HG02763 (cell line): ENCODE measurements at regions not wholly inside any gene's neighbourhood (a gene's known extent, or its start where the extent isn't known, plus 50 kb on each side); places are given as distances from the start of the nearest gene placed in this dataset.
"Not testable (repeated sequence)": the region's sequence is repeated elsewhere in the genome, so short reads cannot be mapped to it uniquely, and the experiment has no call there.

Source experiments
- ATAC-seq: cut with Tn5 transposase; IDR thresholded peaks from one replicate; pipeline ENCODE4 v1.9.1; 2021; ENCODE audit warnings: mild to moderate bottlenecking, moderate library complexity; ENCODE audit not compliant: unreplicated experiment

DNA sequence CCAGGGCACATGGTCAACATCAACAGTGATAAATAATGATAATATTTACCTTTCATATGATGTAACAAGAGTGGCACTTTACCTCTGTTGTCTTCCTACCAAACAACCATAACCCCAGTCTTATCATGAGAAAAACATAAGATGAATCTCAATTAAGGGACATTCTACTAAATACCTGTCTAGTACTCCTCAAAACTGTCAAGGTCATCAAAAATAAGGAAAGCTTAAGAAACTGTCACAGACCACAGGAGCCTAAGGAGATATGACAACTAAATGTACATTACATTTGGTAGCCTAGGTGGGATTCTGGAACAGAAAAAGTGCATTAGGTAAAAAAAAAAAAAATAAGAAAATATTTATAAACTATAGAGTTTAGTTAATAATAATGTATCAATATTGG lies 118.1 kb downstream of the CCDC34 start:
- no peak for ATAC-seq

DNA sequence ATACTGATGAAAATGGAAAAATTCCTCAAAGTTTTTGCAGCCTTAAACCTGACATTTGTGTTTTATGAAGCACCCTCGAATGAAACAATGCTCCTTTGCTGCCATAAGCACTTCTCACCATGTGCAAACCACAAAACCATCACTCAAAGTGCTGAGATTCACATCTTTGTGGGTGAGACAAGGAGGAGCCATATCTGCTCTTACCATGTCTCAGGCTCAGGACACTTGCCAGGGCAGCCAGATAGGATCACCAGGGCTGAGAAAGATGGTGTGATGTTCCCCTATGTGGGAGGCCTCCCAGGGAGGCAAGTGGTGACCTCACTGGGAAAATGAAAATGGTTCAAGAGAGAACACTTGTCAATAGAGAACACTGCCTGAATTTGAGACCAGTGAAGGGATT lies 120.4 kb downstream of the CCDC34 start:
- no peak for ATAC-seq

DNA sequence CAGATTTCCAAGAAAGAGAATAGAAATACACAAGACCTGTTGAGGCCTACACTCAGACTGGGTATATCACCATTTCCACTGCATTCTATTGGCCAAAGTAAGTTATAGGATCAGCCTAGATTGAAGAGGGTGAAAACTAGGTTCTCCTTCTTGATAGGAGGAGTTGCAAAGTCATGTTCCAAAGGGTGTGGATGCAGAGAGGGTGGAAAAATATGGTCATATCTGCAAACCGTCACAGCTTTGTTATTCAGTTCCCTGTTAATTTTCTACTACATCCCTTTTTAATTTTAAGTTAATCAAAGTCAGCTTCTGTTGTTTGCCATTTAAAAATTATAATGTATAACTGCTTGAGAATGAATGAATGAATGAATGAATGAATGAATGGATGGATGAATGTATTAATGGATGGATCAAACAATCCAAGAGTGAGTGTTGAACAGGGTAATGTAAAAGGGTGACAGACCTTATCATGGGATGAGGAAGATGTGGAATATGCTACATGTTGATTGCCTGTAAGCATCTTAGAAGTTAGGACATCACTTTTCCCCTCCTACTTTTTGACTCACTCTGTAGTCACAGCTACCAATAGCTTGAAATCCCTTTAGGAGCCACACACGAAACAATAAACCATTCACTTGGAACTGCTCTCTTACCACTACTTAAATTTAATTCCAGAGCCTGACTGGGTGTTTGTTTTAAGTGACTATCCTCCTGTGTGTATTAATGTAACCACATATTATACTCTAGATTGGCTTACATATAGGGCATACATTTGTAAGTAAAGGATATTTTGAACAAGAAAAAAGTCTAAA lies 121.5 kb downstream of the CCDC34 start:
- no peak for ATAC-seq

DNA sequence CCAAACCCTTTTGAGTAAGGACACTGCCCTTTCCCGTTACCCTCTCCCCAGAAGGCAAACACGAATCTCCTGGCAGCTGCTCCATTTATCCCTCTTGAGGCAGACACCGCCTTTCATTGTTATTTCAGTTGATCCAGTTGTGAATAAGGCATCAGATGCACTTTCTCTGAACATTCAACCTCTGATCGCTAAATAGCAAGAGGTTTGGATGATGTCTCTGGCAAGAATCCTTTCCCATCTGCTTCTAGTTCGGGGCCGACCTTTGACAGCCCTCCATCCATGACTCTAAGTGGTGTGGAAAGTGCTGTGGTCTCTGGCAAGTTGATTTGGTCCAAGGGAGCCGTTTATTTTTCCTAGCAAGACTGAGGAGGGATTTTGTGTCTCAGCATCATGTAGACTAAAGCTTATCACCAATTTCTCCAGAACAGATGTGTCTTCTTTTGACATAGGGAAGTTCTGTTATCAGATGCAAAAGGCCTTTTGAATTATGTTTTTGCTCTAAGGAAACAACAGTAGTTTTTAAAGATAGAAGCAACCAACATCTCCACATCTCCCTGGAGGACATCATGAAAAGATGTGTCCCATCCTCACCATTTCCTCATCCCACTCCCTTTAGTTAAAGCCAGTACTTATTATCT lies 123.6 kb downstream of the CCDC34 start:
- no peak for ATAC-seq

DNA sequence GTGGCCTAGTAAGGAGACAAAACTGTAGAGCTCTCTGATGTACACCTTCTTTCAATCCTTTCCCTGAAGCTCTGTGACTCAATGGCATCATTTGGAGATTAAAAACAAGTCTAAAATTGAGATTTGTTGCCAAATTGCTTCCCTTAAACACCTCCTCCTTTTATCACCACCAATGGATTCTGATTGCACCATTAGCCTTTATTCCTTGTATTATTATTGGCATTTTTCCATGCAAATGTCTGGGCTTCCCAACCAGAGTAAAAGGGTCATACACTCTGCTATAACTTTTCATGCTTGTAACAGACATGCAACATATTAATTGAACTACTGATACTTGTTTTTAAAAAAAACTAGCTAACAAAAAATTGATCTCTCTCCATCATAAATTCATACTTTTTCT lies 124.2 kb downstream of the CCDC34 start:
- no peak for ATAC-seq

DNA sequence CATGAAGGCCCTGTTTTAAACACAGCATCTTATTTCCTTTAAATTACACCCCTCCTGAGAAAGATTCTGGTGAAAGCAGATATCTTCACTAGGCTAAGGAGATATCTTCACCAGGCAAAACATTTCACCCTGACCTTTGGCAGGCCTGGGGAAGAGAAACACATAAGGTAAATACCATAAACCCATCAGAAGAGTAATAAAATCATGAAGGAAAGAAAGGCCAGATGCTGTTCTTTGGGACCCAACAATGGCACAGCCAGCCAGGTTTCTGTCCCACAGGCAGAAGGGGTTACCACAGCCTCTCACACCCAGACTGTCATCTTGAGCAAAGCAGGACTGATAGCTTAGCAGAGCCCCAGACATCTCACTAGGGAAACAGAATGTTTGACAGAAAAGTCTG lies 125.4 kb downstream of the CCDC34 start:
- no peak for ATAC-seq

DNA sequence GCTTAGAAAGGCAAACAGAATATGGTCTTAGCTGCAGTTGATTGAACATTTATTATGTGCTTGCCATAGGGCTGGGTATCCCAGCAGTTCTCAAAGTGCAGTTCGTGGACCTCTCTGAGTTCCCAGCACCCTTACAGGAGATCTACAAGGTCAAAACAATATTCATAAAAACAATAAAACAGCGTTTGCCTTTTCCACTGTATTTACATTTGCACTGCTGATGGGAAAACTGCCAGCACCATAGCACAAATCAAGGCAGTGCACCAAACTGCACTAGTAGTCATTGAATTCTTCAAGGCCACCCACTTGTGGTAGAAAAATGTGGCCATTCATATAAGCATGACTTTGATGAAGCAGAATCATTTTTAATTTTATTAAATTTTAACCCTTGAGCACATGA lies 128.1 kb downstream of the CCDC34 start:
- ATAC-seq: no peak

DNA sequence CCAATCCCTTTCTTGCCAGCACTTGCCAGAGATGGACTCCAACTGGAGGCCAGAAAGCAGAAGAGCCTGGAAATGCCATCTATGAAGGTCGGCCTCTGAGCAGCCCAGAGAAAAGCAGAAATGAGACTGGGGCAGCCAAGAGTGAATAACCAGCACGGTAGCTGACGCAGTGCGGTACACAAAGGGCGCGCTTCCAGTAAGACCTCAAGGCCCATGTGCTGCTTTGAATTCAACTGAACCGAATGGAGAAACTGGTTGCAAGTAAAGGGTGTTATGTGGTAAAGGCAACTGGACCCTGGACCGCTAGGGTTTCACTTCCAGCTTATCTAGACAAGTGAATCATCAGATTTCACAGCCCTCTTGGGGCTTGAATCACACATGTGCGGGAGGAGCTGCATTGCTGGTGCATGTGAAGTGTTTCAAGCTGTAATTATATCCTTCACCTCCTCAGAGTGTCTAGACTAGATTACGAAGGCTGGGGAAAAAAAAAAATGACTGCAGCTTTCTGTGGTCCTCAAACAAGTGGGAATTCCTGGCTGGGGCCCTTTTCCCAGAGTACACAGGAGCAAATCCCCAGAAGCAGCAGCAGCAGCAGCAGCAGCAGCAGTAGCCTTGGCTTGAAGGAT lies 128.9 kb downstream of the CCDC34 start:
- peak; percentile 97 for ATAC-seq

DNA sequence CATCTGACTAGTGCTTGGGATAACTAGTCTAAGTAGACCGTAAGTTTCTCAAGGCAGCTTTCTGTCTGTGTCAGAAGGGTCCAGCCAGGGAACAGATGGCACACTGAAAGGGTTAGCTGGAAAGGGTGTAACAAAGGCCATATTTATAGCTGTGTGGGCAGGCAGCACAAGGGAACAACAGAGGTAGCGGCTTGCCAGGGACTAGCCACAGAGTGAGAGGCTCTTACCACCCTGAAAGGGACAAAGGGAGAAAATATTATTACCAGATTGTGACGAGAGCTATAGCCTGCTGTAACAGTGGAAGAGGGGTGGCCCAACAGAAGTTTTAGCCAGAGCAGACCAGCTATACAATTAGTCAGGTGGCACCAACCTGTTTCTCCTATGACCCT lies 129.4 kb downstream of the CCDC34 start:
- ATAC-seq: peak; percentile 21

DNA sequence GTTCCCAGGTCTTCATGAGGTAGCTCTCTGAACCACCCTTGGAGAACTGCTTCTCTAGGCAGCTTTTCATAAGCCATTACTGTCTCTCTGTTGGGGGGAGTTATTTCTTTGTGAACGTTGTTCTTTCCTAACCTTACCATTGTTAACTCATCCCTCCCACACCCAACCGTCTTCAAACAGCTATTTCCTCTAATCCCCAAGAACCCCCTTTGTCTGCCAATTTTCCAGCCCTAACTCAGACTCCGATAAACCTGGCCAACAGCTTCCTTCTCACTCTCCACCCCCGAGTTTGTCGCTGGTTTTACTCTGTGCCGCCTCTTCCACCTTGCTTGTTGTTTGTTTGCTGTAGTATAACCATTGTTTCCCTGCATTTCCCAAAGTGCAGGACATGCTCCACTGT lies 131.5 kb downstream of the CCDC34 start:
- ATAC-seq: no peak

DNA sequence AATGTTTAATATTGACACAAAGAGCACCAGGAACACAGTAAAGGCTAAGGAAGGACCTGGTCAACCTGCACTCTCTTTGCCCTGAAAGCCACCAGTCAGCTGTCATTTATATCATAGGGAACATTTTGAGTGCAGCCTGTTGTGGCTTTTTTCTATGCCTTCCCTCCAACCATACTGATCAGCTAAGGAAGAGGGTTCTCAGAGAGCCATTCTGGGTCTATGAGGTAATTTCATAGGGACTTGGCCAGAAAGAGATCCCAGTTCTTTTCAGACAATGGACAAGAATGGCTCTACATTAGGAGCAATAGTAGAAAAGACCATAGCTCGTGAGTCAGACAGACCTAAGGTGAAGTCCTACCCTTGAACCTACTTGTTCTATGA lies 132.8 kb downstream of the CCDC34 start:
- no peak for ATAC-seq

DNA sequence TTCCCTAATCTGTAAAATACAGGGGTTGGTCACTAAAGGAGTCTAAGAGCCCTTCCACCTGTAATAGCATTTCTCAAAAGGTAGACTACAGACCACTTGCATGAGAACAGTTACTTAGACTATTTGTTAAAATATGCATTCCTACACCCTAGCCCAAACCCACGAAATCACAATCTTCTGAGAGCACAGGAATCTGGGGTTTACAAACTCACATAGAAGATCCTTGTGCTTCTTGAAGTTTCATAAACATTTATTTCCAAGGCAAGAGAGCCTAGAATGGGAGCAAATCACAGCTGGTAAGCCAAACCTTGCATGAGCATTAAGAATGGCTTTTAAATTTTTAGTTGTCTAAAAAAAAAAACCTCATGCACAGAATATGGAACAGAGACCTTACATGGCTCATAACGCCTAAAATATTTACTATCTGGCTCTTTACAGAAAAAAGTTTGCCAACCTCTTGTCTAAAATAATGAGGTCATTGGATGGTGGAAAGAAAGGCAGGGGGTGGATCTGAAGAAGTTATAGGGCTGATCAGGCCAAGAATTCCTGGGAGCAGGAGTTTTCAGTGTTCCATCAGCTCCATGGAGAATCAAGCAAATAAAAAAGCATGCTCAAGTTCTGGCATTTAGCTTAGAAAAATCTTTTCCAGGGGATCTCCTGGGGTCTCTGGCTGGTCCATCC lies 133.4 kb downstream of the CCDC34 start:
- no peak for ATAC-seq

DNA sequence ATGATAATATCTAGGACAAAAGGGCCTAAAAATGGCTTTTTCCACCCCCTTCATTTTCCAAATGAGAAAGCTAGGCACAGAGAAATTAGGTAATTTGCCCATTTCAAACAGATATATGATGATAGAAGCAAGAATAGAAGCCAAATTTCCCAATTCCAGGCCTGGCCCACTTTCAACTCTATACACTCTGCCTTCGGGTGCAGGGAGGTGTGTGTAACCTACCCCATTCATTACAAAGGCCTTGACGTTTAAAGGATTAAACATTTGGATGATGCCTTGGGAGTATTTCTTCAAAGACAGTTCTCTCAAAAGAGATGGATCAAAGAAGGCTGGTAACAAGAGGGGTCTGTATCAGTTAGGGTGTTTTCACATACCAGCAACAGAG lies 134.1 kb downstream of the CCDC34 start:
- no peak for ATAC-seq

DNA sequence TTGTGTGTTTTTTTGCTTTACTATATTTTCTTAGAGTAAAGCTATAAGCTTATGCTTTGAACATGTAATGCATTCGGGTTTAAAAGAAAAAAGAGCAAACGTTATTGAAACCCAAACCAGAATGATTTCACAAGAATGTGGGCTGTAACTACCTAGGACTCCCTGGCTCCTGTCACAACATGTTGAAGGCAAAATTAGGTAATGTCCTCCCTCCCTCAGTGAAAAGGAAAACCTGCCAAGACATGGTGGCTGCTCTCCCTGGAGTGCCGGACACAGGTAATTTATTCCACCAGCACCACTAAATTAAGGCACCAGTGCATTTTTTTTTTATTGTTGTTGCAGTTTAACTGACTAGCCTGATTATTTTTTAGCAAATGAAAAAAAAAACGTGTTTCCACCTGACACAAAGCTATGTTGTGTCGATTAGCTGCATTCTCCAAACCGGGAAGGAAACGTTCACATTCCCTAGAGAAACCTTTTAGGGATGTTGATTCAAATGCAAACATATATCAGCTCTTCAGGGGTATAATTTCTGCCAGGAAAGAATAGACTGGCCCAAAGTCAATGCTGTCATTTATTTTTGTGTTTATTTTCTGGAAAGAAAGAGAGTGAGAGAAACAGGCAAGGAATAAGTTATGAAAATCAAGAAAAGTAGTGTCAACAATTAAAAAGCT lies 134.6 kb downstream of the CCDC34 start:
- no peak for ATAC-seq

DNA sequence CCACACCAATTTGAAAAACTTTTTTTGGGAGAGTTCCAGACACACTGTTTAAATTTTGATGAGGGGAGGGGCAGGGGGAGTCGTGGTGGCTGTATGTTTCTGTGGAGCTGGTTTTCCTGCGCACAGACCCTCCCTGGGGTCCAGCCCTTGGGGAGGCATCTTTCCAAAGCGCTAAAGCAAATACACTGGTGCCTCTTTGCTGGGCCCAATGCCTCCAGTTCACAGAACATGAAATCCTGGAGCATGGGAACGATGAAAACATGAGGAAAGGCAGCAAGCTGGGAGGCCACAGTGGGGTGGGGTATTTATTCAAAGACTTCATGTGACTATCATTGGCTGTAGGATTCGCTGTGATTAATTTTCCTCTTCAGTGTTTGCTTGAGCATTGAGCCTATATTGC lies 135.3 kb downstream of the CCDC34 start:
- no peak for ATAC-seq

DNA sequence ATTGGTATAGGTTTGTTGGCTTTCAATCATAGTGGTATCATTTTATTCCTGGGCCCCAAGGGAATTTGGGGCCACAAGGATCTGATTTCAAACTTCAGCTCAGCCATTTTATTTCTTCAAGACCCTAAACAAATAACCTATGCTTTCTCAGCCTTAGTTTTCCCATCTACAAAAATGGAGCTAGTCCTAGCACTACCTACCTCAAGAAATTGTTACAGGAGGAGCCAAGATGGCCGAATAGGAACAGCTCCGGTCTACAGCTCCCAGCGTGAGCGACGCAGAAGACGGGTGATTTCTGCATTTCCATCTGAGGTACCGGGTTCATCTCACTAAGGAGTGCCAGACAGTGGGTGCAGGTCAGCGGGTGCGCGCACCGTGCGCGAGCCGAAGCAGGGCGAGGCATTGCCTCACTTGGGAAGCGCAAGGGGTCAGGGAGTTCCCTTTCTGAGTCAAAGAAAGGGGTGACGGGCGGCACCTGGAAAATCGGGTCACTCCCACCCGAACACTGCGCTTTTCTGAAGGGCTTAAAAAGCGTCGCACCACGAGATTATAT lies 143.5 kb downstream of the CCDC34 start:
- ATAC-seq: not testable (repeated sequence)

DNA sequence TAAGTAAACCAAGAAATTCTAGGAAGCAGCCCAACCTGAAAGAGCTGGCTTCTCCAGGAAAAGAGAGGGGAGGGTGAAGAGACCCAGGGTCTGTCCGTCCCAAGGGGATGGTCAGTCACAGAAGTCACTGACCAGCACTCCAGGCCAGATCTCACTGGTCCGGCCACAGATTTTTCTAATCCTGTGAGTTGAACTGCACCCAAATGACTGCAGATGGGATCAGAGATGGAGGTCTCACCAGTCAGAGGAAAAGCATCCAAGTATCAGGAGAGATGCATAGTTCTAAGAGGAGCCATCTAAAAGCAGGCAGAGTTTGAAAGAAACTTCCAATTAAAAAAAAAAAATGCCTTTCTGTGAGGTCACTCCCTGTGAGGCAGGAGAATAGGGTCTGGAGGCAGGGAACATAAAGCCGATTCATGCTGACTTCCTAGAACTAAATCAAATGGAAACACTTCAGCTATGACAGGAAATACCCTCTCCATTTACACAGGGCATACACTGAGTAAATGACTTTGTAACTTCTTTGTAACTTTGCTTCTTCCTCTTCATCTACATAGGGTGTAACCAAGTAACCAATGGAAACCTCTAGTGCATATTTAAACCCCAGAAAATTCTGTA lies 144.5 kb downstream of the CCDC34 start:
- no peak for ATAC-seq

DNA sequence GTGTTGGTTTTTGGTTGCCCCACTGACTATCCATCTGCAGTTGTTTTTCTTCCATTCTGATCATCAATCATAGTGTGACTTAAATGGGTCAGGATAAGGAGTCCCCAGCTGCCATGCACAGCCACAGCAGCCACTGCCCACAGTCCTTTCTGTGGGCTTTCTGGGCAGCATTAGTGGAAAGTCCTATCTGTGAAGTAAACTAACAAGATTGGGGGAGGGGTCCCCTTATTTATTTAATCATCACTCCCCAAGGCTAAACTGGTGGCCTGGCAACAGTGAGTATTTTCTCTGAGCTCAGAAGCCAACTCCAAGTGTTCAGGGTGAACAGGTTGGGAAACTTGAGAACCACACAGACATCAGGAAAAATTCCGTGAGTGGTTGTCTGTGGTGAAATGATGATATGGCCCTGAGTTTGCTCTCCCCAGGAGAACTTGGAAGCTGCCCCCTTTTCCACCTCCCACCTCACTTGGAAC lies 145.0 kb downstream of the CCDC34 start:
- no peak for ATAC-seq

DNA sequence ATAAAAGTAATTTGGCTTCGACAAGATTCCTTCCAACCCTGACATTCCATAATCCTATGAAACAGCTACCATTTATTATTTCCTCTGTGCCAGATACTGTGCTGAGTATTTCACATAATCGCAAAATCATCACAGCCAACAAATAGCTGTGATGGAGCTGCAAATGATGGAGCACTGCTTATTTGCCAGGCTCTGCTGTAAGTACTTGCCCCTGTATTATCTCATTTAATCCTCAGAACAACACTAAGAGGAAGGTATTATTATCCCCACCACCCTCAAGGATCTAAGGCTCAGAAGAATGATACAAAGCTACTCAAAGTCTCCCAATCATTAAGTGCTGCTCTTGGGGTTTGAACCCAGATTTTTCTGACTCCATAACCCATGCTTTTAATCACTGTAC lies 145.5 kb downstream of the CCDC34 start:
- ATAC-seq: no peak
